NCI-H446 (cell line): ENCODE measurements at regions not wholly inside any gene's neighbourhood (a gene's known extent, or its start where the extent isn't known, plus 50 kb on each side); places are given as distances from the start of the nearest gene placed in this dataset.

Experiments used
- DNase-seq, 2 experiments: peaks; one replicate each; lab custom pipeline; 2025; lab: John Stamatoyannopoulos, UW

GRCh38 chr15:39184701-39185390, 396.0 kb upstream of the THBS1 start:
- DNase-seq = no peak

- no peak for DNase-seq
These were observed 392.6 kb upstream of the THBS1 start for GRCh38 chr15:39188314-39188713.

- no peak for DNase-seq
These were observed 391.9 kb upstream of the THBS1 start for GRCh38 chr15:39188930-39189329.

GRCh38 chr15:39191871-39192291, 389.0 kb upstream of the THBS1 start:
- DNase-seq = no peak

- DNase-seq = peak in 1 of 2 experiments; percentile 2
These were observed 388.5 kb upstream of the THBS1 start for GRCh38 chr15:39192351-39192750.

- no peak for DNase-seq
These were observed 387.8 kb upstream of the THBS1 start for GRCh38 chr15:39192979-39193560.

GRCh38 chr15:39193611-39194010, 387.3 kb upstream of the THBS1 start:
- no peak for DNase-seq

- DNase-seq = peak in 1 of 2 experiments; percentile 65
These were observed 386.6 kb upstream of the THBS1 start for GRCh38 chr15:39194106-39194830.

- DNase-seq = peak in 1 of 2 experiments; percentile 30
These were observed 384.9 kb upstream of the THBS1 start for GRCh38 chr15:39195961-39196486.

GRCh38 chr15:39198044-39199000, 382.6 kb upstream of the THBS1 start:
- no peak for DNase-seq

GRCh38 chr15:39199076-39199475, 381.8 kb upstream of the THBS1 start:
- DNase-seq = no peak

GRCh38 chr15:39200586-39200985, 380.3 kb upstream of the THBS1 start:
- DNase-seq = no peak

- DNase-seq = no peak
These were observed 378.2 kb upstream of the THBS1 start for GRCh38 chr15:39202641-39203040.

- no peak for DNase-seq
These were observed 376.8 kb upstream of the THBS1 start for GRCh38 chr15:39204031-39204430.

- no peak for DNase-seq
These were observed 375.8 kb upstream of the THBS1 start for GRCh38 chr15:39205081-39205480.

GRCh38 chr15:39205506-39206371, 375.1 kb upstream of the THBS1 start:
- no peak for DNase-seq

- no peak for DNase-seq
These were observed 373.3 kb upstream of the THBS1 start for GRCh38 chr15:39207532-39208115.

GRCh38 chr15:39208187-39208586, 372.7 kb upstream of the THBS1 start:
- DNase-seq = no peak

GRCh38 chr15:39209548-39210211, 371.2 kb upstream of the THBS1 start:
- DNase-seq = no peak
